K562 (cell line): ENCODE measurements at regions not wholly inside any gene's neighbourhood (a gene's known extent, or its start where the extent isn't known, plus 50 kb on each side); places are given as distances from the start of the nearest gene placed in this dataset.

Experiments used
- ATAC-seq: fragments of 200-7000 bp; cut with Tn5 transposase; 3 replicates; pipeline ENCODE4 v1.9.1; 2020; ENCODE audit warnings: moderate library complexity
- BruUV-seq: library from RNA; stranded (reverse); fragments of 400-500 nt; replicated peaks from 2 replicates; lab custom pipeline; 2021; lab: Mats Ljungman, UMichigan
- CTCF ChIA-PET: fragments of 300-600 bp; formaldehyde crosslinking; extraction: SDS; loops from one replicate; lab custom pipeline; 2021; ENCODE audit warnings: low intra/inter-chr PET ratio; lab: Yijun Ruan, JAX
- POLR2A ChIA-PET: fragments of 300-600, 350-650 bp; sonication (Branson Sonifier 250); formaldehyde crosslinking; extraction: SDS; loops from one replicate; lab custom pipeline; 2021; ENCODE audit warnings: antibody characterized with exemption, inconsistent platforms; lab: Yijun Ruan, JAX
- DNase-seq, 4 experiments: peaks; one replicate each; pipeline versions ENCODE4 v3.0.0 to v3.0.0-alpha.2; 2011 to 2018; ENCODE audit warnings: low spot score in 3 of 4, mixed read lengths in 3 of 4; ENCODE audit errors: extremely low read depth in 1 of 4
- FAIRE-seq: peaks from 2 replicates; lab custom pipeline; 2011; peaks lifted over from hg19 to GRCh38; lab: Jason Lieb, UNC
- H2AFZ ChIP-seq: 2 replicates; pipeline ENCODE4 v1.6.0; 2011; ENCODE audit warnings: low read depth, low read length, control low read depth, inconsistent platforms
- H3K27ac ChIP-seq: fragments of 200-600 bp; 3 replicates; pipeline ENCODE4 v1.8.0; 2011; ENCODE audit warnings: low read depth, mild to moderate bottlenecking, control low read depth, inconsistent platforms, low read length, moderate library complexity, mixed read lengths; ENCODE audit errors: extremely low read depth
- H3K27me3 ChIP-seq, 2 experiments: fragments of 300-600 bp in 1 of 2; 2 replicates in 1 of 2; 3 replicates in 1 of 2; pipeline versions ENCODE4 v1.6.0 to v1.8.0; 2011; ENCODE audit warnings: inconsistent platforms in 2 of 2, low read length in 2 of 2, mild to moderate bottlenecking in 1 of 2, mixed read lengths in 1 of 2, moderate library complexity in 1 of 2; ENCODE audit not compliant: control insufficient read depth in 2 of 2, insufficient read depth in 2 of 2
- H3K36me3 ChIP-seq: fragments of 300-600 bp; 3 replicates; pipeline ENCODE4 v1.8.0; 2011; ENCODE audit warnings: mild to moderate bottlenecking, low read length, inconsistent platforms; ENCODE audit not compliant: control insufficient read depth, insufficient read depth
- H3K4me1 ChIP-seq, 2 experiments: fragments of 200-600 bp in 1 of 2; replicated peaks in 1 of 2; 2 replicates in 1 of 2; 3 replicates in 1 of 2; pipeline versions ENCODE4 v1.5.1 to v1.8.0; 2011; ENCODE audit warnings: inconsistent platforms in 2 of 2, low read length in 2 of 2, mild to moderate bottlenecking in 1 of 2, mixed read lengths in 1 of 2, moderate library complexity in 1 of 2; ENCODE audit not compliant: control insufficient read depth in 2 of 2, insufficient read depth in 2 of 2
- H3K4me2 ChIP-seq: 2 replicates; pipeline ENCODE4 v1.6.1; 2011; ENCODE audit warnings: low read length, control low read depth, inconsistent platforms, mixed read lengths; ENCODE audit not compliant: insufficient read depth
- H3K4me3 ChIP-seq: fragments of 200-600 bp; sonication (generic), shearing (Covaris generic); 2 replicates; pipeline ENCODE4 v1.5.1; 2016; ENCODE audit warnings: control low read depth, inconsistent platforms
- H3K79me2 ChIP-seq: fragments of 200-600 bp; 3 replicates; pipeline ENCODE4 v1.8.0; 2011; ENCODE audit warnings: low read length, inconsistent platforms; ENCODE audit not compliant: control insufficient read depth, insufficient read depth
- H3K9ac ChIP-seq, 2 experiments: 2 replicates each; pipeline versions ENCODE4 v1.6.0 to v1.6.1; 2011; ENCODE audit warnings: low read depth in 2 of 2, low read length in 2 of 2, control low read depth in 1 of 2, inconsistent platforms in 1 of 2, mild to moderate bottlenecking in 1 of 2, mixed read lengths in 1 of 2; ENCODE audit not compliant: insufficient read depth in 1 of 2
- H3K9me1 ChIP-seq: one replicate; pipeline ENCODE4 v1.6.0; 2011; ENCODE audit warnings: inconsistent platforms, mild to moderate bottlenecking, low read length, moderate library complexity; ENCODE audit not compliant: control insufficient read depth, insufficient read depth
- H3K9me3 ChIP-seq: replicated peaks from 2 replicates; pipeline ENCODE4 v1.5.1; 2011; ENCODE audit warnings: low read depth, low read length, inconsistent platforms; ENCODE audit not compliant: control insufficient read depth, insufficient read depth
- H4K20me1 ChIP-seq: replicated peaks from 2 replicates; pipeline ENCODE4 v1.6.1; 2011; ENCODE audit warnings: low read length, inconsistent platforms, mixed read lengths; ENCODE audit not compliant: control insufficient read depth, insufficient read depth
- ATF1 ChIP-seq, 2 experiments: fragments of 450-650 bp in 1 of 2; IDR thresholded peaks; 2 replicates each; pipeline ENCODE4 v1.6.1; 2016; ENCODE audit warnings: missing compliant biosample characterization in 1 of 2, missing genetic modification characterization in 1 of 2
- CBX2 ChIP-seq: fragments of 200-600 bp; sonication (generic); IDR thresholded peaks from one replicate; pipeline ENCODE4 v1.6.1; 2012; ENCODE audit warnings: mild to moderate bottlenecking, low read length, inconsistent platforms; ENCODE audit not compliant: insufficient read depth, poor library complexity, severe bottlenecking
- ETS2 ChIP-seq: IDR thresholded peaks from 2 replicates; pipeline ENCODE4 v1.6.1; 2016; ENCODE audit warnings: borderline replicate concordance, missing genetic modification characterization, mild to moderate bottlenecking, moderate library complexity, missing compliant biosample characterization; ENCODE audit not compliant: poor library complexity, severe bottlenecking
- HCFC1 ChIP-seq: IDR thresholded peaks from 2 replicates; pipeline ENCODE4 v1.6.1; 2012; ENCODE audit warnings: low read depth, low read length, improper control_type of control experiment
- NFATC3 ChIP-seq: fragments of 450-650 bp; IDR thresholded peaks from 2 replicates; pipeline ENCODE4 v1.6.1; 2017; ENCODE audit warnings: mild to moderate bottlenecking
- NFRKB ChIP-seq: fragments of 450-650 bp; IDR thresholded peaks from 2 replicates; pipeline ENCODE4 v1.6.1; 2016; ENCODE audit warnings: low read depth
- RNF2 ChIP-seq: sonication (generic); IDR thresholded peaks from 2 replicates; pipeline ENCODE4 v1.6.1; 2016
- WGBS: fragments of 100-300 bp; shearing (Covaris generic); methylation state at CpG from one replicate; pipeline ENCODE4 v1.1.6; 2016; ENCODE audit warnings: low coverage, mixed read lengths; ENCODE audit not compliant: insufficient coverage; ENCODE audit errors: missing lambda C conversion rate; 5-methylcytosine and 5-hydroxymethylcytosine counted together
- in situ Hi-C: fragments of 300-500 bp; cut with MboI; formaldehyde crosslinking; loops from 4 replicates; pipeline ENCODE4 v1.15.0; 2018; ENCODE audit warnings: inconsistent platforms, mixed read lengths
- intact Hi-C: fragments of 100-400 bp; cut with micrococcal nuclease; formaldehyde crosslinking; loops from 2 replicates; pipeline ENCODE4 v1.14.2; 2022
- TF ChIP-seq, protein P1 (sequence below): fragments of 450-650 bp; IDR thresholded peaks from 2 replicates; pipeline ENCODE4 v1.6.1; 2017; ENCODE audit warnings: antibody characterized with exemption

DNA sequence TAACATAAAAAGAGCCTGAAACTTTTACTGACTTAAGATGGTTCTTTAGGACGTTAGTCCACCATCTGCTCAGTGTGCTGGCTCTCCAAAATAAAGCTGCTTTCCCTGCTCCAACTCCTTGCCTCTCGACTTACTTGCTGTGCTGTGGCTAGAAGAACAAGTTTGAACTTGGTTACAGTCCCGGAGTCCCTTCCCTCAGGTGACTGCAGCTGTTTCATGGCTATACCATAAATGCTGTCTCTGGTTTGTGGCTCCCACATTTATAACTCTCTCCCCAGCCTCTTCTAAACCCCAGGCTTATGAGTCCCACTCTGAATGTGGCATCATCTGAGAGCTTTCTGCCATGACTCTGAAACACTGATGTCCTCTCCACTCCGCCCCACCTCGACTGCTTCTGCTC is 166.2 kb upstream of the ADRA1D start:
- ATAC-seq (no peak), FAIRE-seq (no peak), DNase-seq (no peak)
- Histone ChIP-seq H2AFZ (no peak overlapping the region), H3K27me3 (no peaks in the 10 kb centered on the region), H3K4me3 (no peak overlapping the region), H3K4me1 (no peaks in the 10 kb centered on the region), H3K4me2 (no peak overlapping the region), H3K36me3 (no peaks in the 10 kb centered on the region), H3K9ac (no peak overlapping the region), H4K20me1 (no peaks in the 10 kb centered on the region), H3K9me3 (no peaks in the 10 kb centered on the region), H3K9me1 (no peaks in the 10 kb centered on the region), H3K79me2 (no peaks in the 10 kb centered on the region), H3K27ac (no peak overlapping the region)
- ChIA-PET POLR2A (no interaction called here), CTCF (no interaction called here)
- WGBS = 0% methylated on average over 5 of the region's 5 CpGs
- TF ChIP-seq, protein P1, sequence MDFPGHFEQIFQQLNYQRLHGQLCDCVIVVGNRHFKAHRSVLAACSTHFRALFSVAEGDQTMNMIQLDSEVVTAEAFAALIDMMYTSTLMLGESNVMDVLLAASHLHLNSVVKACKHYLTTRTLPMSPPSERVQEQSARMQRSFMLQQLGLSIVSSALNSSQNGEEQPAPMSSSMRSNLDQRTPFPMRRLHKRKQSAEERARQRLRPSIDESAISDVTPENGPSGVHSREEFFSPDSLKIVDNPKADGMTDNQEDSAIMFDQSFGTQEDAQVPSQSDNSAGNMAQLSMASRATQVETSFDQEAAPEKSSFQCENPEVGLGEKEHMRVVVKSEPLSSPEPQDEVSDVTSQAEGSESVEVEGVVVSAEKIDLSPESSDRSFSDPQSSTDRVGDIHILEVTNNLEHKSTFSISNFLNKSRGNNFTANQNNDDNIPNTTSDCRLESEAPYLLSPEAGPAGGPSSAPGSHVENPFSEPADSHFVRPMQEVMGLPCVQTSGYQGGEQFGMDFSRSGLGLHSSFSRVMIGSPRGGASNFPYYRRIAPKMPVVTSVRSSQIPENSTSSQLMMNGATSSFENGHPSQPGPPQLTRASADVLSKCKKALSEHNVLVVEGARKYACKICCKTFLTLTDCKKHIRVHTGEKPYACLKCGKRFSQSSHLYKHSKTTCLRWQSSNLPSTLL = no peak
- TF ChIP-seq ETS2 (tag) = no peak
- no peak for TF ChIP-seq CBX2
- TF ChIP-seq NFRKB = no peak
- no peak for TF ChIP-seq ATF1 (CRISPR knock-in tag; IDR thresholded peaks at IDR 0.05)
- no peak for TF ChIP-seq ATF1 (tag; IDR thresholded peaks at IDR 0.05)
- TF ChIP-seq NFATC3 = no peak
- no peak for TF ChIP-seq RNF2
- no peak for TF ChIP-seq HCFC1
- BruUV-seq = no TSS peak
- in situ Hi-C loops = no loop called here
- intact Hi-C loops = no loop called here
